Mesothelial cell of epicardium (in vitro differentiated cells): ENCODE measurements at regions not wholly inside any gene's neighbourhood (a gene's known extent, or its start where the extent isn't known, plus 50 kb on each side); places are given as distances from the start of the nearest gene placed in this dataset.

Experiments
- DNase-seq, 2 experiments: peaks; one replicate each; pipeline ENCODE4 v3.0.0; 2021; ENCODE audit warnings: low spot score in 2 of 2; ENCODE audit not compliant: unreplicated experiment in 2 of 2
- H3K27ac Mint-ChIP-seq: 2 replicates; pipeline ENCODE4 v1.8.0; 2021; ENCODE audit warnings: mixed read lengths
- H3K27me3 Mint-ChIP-seq: 2 replicates; pipeline ENCODE4 v1.8.0; 2021; ENCODE audit warnings: low read depth, mixed read lengths
- H3K36me3 Mint-ChIP-seq: 2 replicates; pipeline ENCODE4 v1.8.0; 2021; ENCODE audit warnings: mixed read lengths
- H3K4me1 Mint-ChIP-seq: 2 replicates; pipeline ENCODE4 v1.8.0; 2021; ENCODE audit warnings: mixed read lengths
- H3K4me3 Mint-ChIP-seq: 2 replicates; pipeline ENCODE4 v1.8.0; 2021; ENCODE audit warnings: mild to moderate bottlenecking, moderate library complexity, mixed read lengths
- H3K9me3 Mint-ChIP-seq: 2 replicates; pipeline ENCODE4 v1.8.0; 2021; ENCODE audit warnings: mixed read lengths
- CTCF ChIP-seq: fragments of 200-600 bp; sonication (generic); IDR thresholded peaks from one replicate; pipeline ENCODE4 v1.5.0; 2021; ENCODE audit warnings: antibody characterized with exemption; ENCODE audit not compliant: unreplicated experiment

GRCh38 chr3:877001-877400, 215.8 kb upstream of the CNTN6 start:
- no peak overlapping the region for H3K4me3 Mint-ChIP-seq
- H3K27me3 Mint-ChIP-seq = no peaks in the 10 kb centered on the region
- H3K4me1 Mint-ChIP-seq = peaks cover 6% of the 10 kb centered on the region
- no peak for DNase-seq
- no peak for TF ChIP-seq CTCF
- peaks cover 4% of the 10 kb centered on the region for H3K9me3 Mint-ChIP-seq
- H3K27ac Mint-ChIP-seq = no peak overlapping the region
- H3K36me3 Mint-ChIP-seq = no peaks in the 10 kb centered on the region

- Mint-ChIP-seq H3K27ac (no peak overlapping the region), H3K27me3 (no peaks in the 10 kb centered on the region), H3K4me1 (peaks cover 3% of the 10 kb centered on the region), H3K4me3 (no peak overlapping the region), H3K9me3 (peaks cover 4% of the 10 kb centered on the region), H3K36me3 (no peaks in the 10 kb centered on the region)
- no peak for TF ChIP-seq CTCF
- no peak for DNase-seq
These were observed 214.1 kb upstream of the CNTN6 start for GRCh38 chr3:878746-879145.

GRCh38 chr3:880371-880770, 212.5 kb upstream of the CNTN6 start:
- peaks cover 5% of the 10 kb centered on the region for H3K9me3 Mint-ChIP-seq
- H3K27ac Mint-ChIP-seq = no peak overlapping the region
- no peaks in the 10 kb centered on the region for H3K36me3 Mint-ChIP-seq
- TF ChIP-seq CTCF = no peak
- DNase-seq = no peak
- H3K27me3 Mint-ChIP-seq = no peaks in the 10 kb centered on the region
- no peak overlapping the region for H3K4me3 Mint-ChIP-seq
- peaks cover 3% of the 10 kb centered on the region for H3K4me1 Mint-ChIP-seq

- DNase-seq = no peak
- TF ChIP-seq CTCF = no peak
- Mint-ChIP-seq H3K27me3 (no peaks in the 10 kb centered on the region), H3K4me3 (no peak overlapping the region), H3K9me3 (peaks cover 7% of the 10 kb centered on the region), H3K36me3 (no peaks in the 10 kb centered on the region), H3K27ac (no peak overlapping the region), H3K4me1 (peaks cover 3% of the 10 kb centered on the region)
These were observed 210.3 kb upstream of the CNTN6 start for GRCh38 chr3:882533-882932.

- TF ChIP-seq CTCF = peak; percentile 71
- DNase-seq = no peak
- Mint-ChIP-seq H3K36me3 (peaks cover 17% of the 10 kb centered on the region), H3K4me1 (no peaks in the 10 kb centered on the region), H3K27ac (no peak overlapping the region), H3K9me3 (peaks cover 43% of the 10 kb centered on the region), H3K4me3 (no peak overlapping the region), H3K27me3 (peaks cover 2% of the 10 kb centered on the region)
These were observed 190.7 kb upstream of the CNTN6 start for GRCh38 chr3:901953-902778.
